ENCODE measurements at regions not wholly inside any gene's neighbourhood (a gene's known extent, or its start where the extent isn't known, plus 50 kb on each side); places are given as distances from the start of the nearest gene placed in this dataset.

DNA sequence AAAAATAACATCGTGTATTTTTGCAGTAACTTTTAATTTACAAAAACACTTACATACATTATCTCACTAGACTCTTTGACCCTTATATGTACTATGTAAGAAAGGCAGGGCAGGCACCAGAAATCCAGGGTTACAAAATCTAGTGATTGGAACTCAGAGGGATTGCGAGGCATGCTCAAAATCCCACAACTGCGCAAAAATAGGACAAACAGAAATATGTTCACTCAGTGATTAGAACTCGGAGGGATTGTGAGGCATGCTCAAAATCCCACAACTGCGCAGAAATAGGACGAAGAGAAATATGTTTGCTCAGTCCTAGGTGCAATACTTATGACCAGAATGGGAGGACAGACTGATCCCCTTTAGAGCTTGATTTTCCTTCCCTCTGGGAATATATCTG, 79.2 kb upstream of the TGFBR2 start:
- TF ChIP-seq FOXM1 (IDR thresholded peaks at IDR 0.05; ENCODE audit: borderline replicate concordance) (no peak), CTBP1 (IDR thresholded peaks at IDR 0.05; ENCODE audit: borderline replicate concordance) (no peak), SP1 (IDR thresholded peaks at IDR 0.05) (no peak), FOXA1 (IDR thresholded peaks at IDR 0.05) (no peak), TARDBP (IDR thresholded peaks at IDR 0.05) (no peak), NFRKB (IDR thresholded peaks at IDR 0.05) (no peak), L3MBTL2 (conservative IDR thresholded peaks at IDR 0.05) (no peak), BHLHE40 (IDR thresholded peaks at IDR 0.05; ENCODE audit: borderline replicate concordance) (no peak), FOXK2 (IDR thresholded peaks at IDR 0.05) (no peak), ELF4 (IDR thresholded peaks at IDR 0.05) (no peak), HDGF (IDR thresholded peaks at IDR 0.05; ENCODE audit: borderline replicate concordance) (no peak), ZNF384 (IDR thresholded peaks at IDR 0.05) (no peak), LEF1 (IDR thresholded peaks at IDR 0.05; ENCODE audit: borderline replicate concordance) (no peak), ARNT (IDR thresholded peaks at IDR 0.05) (no peak), SUZ12 (IDR thresholded peaks at IDR 0.05) (no peak)
- TF ChIP-seq, protein P1, sequence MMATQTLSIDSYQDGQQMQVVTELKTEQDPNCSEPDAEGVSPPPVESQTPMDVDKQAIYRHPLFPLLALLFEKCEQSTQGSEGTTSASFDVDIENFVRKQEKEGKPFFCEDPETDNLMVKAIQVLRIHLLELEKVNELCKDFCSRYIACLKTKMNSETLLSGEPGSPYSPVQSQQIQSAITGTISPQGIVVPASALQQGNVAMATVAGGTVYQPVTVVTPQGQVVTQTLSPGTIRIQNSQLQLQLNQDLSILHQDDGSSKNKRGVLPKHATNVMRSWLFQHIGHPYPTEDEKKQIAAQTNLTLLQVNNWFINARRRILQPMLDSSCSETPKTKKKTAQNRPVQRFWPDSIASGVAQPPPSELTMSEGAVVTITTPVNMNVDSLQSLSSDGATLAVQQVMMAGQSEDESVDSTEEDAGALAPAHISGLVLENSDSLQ (IDR thresholded peaks at IDR 0.05): no peak
- CTCF ChIA-PET: no interaction called here
- POLR2A ChIA-PET: no interaction called here
- no peak for DNase-seq (ENCODE audit: extremely low spot score)

DNA sequence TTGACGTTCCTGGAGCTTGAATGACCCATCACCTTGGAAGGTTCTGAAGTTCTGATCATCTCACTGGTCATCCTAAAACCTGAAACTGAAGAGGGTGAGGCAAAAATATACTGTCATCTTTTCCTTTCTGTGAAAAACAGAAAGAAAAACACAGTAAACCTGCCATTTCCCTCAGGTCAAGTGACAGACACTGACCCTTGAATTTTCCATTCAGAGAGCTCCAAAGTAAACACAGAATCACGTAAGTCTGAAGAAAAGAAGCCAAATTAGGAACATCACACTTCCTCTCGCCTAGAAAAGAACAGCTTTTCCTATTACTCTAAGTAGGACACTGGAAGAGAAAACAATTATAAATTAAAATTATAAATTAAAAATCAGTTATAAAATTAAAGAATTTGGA, 78.7 kb upstream of the TGFBR2 start:
- TF ChIP-seq L3MBTL2 (conservative IDR thresholded peaks at IDR 0.05): no peak
- TF ChIP-seq HDGF (IDR thresholded peaks at IDR 0.05; ENCODE audit: borderline replicate concordance): no peak
- CTCF ChIA-PET: no interaction called here
- POLR2A ChIA-PET: no interaction called here
- no peak for DNase-seq (ENCODE audit: extremely low spot score)

DNA sequence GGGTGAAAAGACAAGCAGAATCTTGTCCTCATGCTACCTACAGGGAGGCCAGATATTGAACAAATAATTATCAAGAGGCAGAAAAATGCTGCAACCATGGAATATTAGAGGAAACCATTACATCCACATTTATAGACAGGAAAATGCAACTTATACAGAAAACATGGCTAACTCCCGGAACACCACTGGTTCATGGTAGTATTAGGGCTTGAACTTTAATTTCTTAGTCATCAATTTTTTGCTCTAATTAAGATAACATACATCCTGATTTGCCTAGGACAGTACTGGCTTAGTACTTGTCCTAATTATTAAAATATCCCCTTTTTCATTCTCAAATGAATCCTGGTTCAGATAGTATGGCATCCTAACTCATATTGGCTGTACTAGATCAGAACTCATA, 76.3 kb upstream of the TGFBR2 start:
- POLR2A ChIA-PET: no interaction called here
- CTCF ChIA-PET: no interaction called here
- no peak for TF ChIP-seq BHLHE40 (IDR thresholded peaks at IDR 0.05; ENCODE audit: borderline replicate concordance)
- no peak for TF ChIP-seq CTBP1 (IDR thresholded peaks at IDR 0.05; ENCODE audit: borderline replicate concordance)
- no peak for TF ChIP-seq FOXA1 (IDR thresholded peaks at IDR 0.05)
- TF ChIP-seq ZNF384 (IDR thresholded peaks at IDR 0.05): no peak
- no peak for DNase-seq (ENCODE audit: extremely low spot score)

DNA sequence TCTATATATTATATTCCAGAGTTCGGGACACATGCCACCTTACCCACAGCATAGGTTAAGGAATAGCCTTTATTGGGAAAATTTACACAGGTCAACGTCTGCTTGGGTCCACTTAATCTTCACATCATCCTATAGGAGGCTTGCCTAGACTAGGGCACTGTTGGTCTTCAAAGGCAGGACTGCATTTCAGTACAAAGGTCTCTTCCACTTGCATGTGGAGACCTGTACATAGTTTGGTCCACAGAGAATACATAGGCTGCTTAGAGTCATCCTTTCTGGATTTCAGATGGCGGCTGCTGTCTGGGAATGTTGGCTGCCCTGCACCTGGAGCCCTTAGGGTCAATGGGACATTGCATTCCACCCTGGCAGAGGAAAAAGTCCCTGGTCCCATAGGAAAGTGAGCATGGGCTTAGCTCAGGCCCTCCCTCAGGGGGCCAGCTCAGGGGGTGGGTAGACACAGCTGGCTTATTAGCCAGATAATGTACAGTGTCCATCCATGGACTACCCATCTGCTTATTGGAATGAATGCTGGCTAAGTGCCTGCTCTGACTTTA, 75.3 kb upstream of the TGFBR2 start:
- TF ChIP-seq ZNF384 (IDR thresholded peaks at IDR 0.05) (no peak), SUZ12 (IDR thresholded peaks at IDR 0.05) (no peak), CTBP1 (IDR thresholded peaks at IDR 0.05; ENCODE audit: borderline replicate concordance) (no peak), FOXA1 (IDR thresholded peaks at IDR 0.05) (no peak), BHLHE40 (IDR thresholded peaks at IDR 0.05; ENCODE audit: borderline replicate concordance) (no peak), NFRKB (IDR thresholded peaks at IDR 0.05) (no peak), TARDBP (IDR thresholded peaks at IDR 0.05) (no peak), LEF1 (IDR thresholded peaks at IDR 0.05; ENCODE audit: borderline replicate concordance) (no peak), SP1 (IDR thresholded peaks at IDR 0.05) (no peak), ELF4 (IDR thresholded peaks at IDR 0.05) (no peak), FOXM1 (IDR thresholded peaks at IDR 0.05; ENCODE audit: borderline replicate concordance) (no peak), HDGF (IDR thresholded peaks at IDR 0.05; ENCODE audit: borderline replicate concordance) (no peak), L3MBTL2 (conservative IDR thresholded peaks at IDR 0.05) (no peak), ARNT (IDR thresholded peaks at IDR 0.05) (no peak), FOXK2 (IDR thresholded peaks at IDR 0.05) (no peak)
- TF ChIP-seq, protein P1 (IDR thresholded peaks at IDR 0.05): no peak
- POLR2A ChIA-PET: no interaction called here
- CTCF ChIA-PET: no interaction called here
- DNase-seq (ENCODE audit: extremely low spot score): no peak

DNA sequence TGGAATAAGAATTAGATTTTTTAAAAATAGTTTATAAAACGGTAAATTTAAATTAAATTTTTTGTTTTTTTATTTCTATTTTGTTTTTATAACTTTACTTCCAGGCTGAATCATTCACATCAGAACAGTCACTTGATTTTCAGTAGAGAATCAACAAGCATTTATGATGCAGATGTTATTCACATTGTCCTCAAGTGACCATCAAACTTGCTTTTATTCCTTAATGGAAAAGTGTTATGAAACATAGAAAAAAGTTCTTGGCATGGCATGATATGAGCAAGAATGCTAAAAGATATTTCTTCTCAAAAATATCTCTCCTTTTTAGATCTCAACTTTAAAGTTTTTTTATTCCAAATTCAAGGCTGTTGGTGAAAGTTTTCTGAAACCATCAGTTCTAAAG, 70.9 kb upstream of the TGFBR2 start:
- ChIA-PET POLR2A (no interaction called here), CTCF (no interaction called here)
- DNase-seq (ENCODE audit: extremely low spot score): no peak
- TF ChIP-seq NFRKB (IDR thresholded peaks at IDR 0.05) (no peak), ARNT (IDR thresholded peaks at IDR 0.05) (no peak), ELF4 (IDR thresholded peaks at IDR 0.05) (no peak), L3MBTL2 (conservative IDR thresholded peaks at IDR 0.05) (no peak), TARDBP (IDR thresholded peaks at IDR 0.05) (no peak), HDGF (IDR thresholded peaks at IDR 0.05; ENCODE audit: borderline replicate concordance) (no peak), FOXM1 (IDR thresholded peaks at IDR 0.05; ENCODE audit: borderline replicate concordance) (no peak), LEF1 (IDR thresholded peaks at IDR 0.05; ENCODE audit: borderline replicate concordance) (no peak), FOXK2 (IDR thresholded peaks at IDR 0.05) (no peak), ZNF384 (IDR thresholded peaks at IDR 0.05) (no peak), BHLHE40 (IDR thresholded peaks at IDR 0.05; ENCODE audit: borderline replicate concordance) (no peak), SUZ12 (IDR thresholded peaks at IDR 0.05) (no peak), FOXA1 (IDR thresholded peaks at IDR 0.05) (no peak), SP1 (IDR thresholded peaks at IDR 0.05) (no peak), CTBP1 (IDR thresholded peaks at IDR 0.05; ENCODE audit: borderline replicate concordance) (no peak)
- TF ChIP-seq, protein P1 (IDR thresholded peaks at IDR 0.05): no peak

DNA sequence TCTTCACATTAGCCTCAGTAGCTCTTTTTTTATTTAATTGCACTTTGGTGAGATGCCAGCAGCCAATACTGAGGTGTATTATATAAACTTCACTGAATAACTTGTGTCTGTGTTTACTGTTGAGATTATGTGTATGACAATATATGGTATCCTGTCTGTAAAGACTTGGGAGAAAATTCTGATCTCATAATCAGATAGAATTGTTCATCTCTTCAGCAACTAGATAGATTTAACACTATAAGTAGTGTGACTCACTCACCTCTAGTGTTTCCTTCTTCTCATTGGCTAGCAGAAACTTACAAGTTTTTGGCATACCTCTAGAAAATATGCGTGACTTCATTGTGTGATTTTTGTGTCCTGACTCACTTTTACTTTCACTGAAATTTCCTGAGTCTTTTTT, 67.6 kb upstream of the TGFBR2 start:
- no peak for TF ChIP-seq FOXA1 (IDR thresholded peaks at IDR 0.05)
- no peak for TF ChIP-seq NFRKB (IDR thresholded peaks at IDR 0.05)
- no peak for TF ChIP-seq L3MBTL2 (conservative IDR thresholded peaks at IDR 0.05)
- no peak for TF ChIP-seq HDGF (IDR thresholded peaks at IDR 0.05; ENCODE audit: borderline replicate concordance)
- TF ChIP-seq TARDBP (IDR thresholded peaks at IDR 0.05): no peak
- TF ChIP-seq FOXM1 (IDR thresholded peaks at IDR 0.05; ENCODE audit: borderline replicate concordance): no peak
- TF ChIP-seq LEF1 (IDR thresholded peaks at IDR 0.05; ENCODE audit: borderline replicate concordance): no peak
- TF ChIP-seq CTBP1 (IDR thresholded peaks at IDR 0.05; ENCODE audit: borderline replicate concordance): no peak
- no peak for TF ChIP-seq FOXK2 (IDR thresholded peaks at IDR 0.05)
- no peak for TF ChIP-seq ELF4 (IDR thresholded peaks at IDR 0.05)
- TF ChIP-seq, protein P1 (IDR thresholded peaks at IDR 0.05): no peak
- no peak for TF ChIP-seq ARNT (IDR thresholded peaks at IDR 0.05)
- no peak for TF ChIP-seq ZNF384 (IDR thresholded peaks at IDR 0.05)
- POLR2A ChIA-PET: no interaction called here
- CTCF ChIA-PET: no interaction called here
- no peak for DNase-seq (ENCODE audit: extremely low spot score)

All from HEK293T (cell line).